ENCODE measurements at regions not wholly inside any gene's neighbourhood (a gene's known extent, or its start where the extent isn't known, plus 50 kb on each side); places are given as distances from the start of the nearest gene placed in this dataset.

DNA sequence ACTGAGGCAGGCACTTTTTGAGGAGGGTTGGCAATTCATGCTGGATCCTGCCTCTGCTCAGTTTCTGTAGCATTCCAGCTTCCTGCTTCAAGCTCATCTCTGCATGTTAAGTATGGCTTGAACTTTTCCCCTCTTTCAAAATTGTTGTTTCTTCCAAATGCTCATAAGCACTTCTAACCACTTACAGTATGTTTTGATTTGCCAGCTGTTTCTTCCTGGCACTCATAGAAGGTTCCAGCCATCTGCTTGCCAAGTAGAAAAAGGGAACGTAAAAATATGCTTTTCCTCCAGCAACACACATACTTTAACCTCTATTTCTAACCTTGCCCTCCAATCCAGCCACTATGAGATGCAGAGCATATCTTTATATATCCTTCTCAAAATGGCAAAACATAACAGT is 692.6 kb upstream of the COBL start:
- TF ChIP-seq, protein P1, sequence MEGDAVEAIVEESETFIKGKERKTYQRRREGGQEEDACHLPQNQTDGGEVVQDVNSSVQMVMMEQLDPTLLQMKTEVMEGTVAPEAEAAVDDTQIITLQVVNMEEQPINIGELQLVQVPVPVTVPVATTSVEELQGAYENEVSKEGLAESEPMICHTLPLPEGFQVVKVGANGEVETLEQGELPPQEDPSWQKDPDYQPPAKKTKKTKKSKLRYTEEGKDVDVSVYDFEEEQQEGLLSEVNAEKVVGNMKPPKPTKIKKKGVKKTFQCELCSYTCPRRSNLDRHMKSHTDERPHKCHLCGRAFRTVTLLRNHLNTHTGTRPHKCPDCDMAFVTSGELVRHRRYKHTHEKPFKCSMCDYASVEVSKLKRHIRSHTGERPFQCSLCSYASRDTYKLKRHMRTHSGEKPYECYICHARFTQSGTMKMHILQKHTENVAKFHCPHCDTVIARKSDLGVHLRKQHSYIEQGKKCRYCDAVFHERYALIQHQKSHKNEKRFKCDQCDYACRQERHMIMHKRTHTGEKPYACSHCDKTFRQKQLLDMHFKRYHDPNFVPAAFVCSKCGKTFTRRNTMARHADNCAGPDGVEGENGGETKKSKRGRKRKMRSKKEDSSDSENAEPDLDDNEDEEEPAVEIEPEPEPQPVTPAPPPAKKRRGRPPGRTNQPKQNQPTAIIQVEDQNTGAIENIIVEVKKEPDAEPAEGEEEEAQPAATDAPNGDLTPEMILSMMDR (IDR thresholded peaks at IDR 0.05), result no peak
- TF ChIP-seq ZFX (IDR thresholded peaks at IDR 0.05; ENCODE audit: borderline replicate concordance), result no peak

All from 22Rv1 (cell line).